Mesothelial cell of epicardium (in vitro differentiated cells): ENCODE measurements at regions not wholly inside any gene's neighbourhood (a gene's known extent, or its start where the extent isn't known, plus 50 kb on each side); places are given as distances from the start of the nearest gene placed in this dataset.

ENCODE experiments used
- DNase-seq, 2 experiments: peaks; one replicate each; pipeline ENCODE4 v3.0.0; 2021; ENCODE audit warnings: low spot score in 2 of 2; ENCODE audit not compliant: unreplicated experiment in 2 of 2
- H3K27ac Mint-ChIP-seq: 2 replicates; pipeline ENCODE4 v1.8.0; 2021; ENCODE audit warnings: mixed read lengths
- H3K27me3 Mint-ChIP-seq: 2 replicates; pipeline ENCODE4 v1.8.0; 2021; ENCODE audit warnings: low read depth, mixed read lengths
- H3K36me3 Mint-ChIP-seq: 2 replicates; pipeline ENCODE4 v1.8.0; 2021; ENCODE audit warnings: mixed read lengths
- H3K4me1 Mint-ChIP-seq: 2 replicates; pipeline ENCODE4 v1.8.0; 2021; ENCODE audit warnings: mixed read lengths
- H3K4me3 Mint-ChIP-seq: 2 replicates; pipeline ENCODE4 v1.8.0; 2021; ENCODE audit warnings: mild to moderate bottlenecking, moderate library complexity, mixed read lengths
- H3K9me3 Mint-ChIP-seq: 2 replicates; pipeline ENCODE4 v1.8.0; 2021; ENCODE audit warnings: mixed read lengths
- CTCF ChIP-seq: fragments of 200-600 bp; sonication (generic); IDR thresholded peaks from one replicate; pipeline ENCODE4 v1.5.0; 2021; ENCODE audit warnings: antibody characterized with exemption; ENCODE audit not compliant: unreplicated experiment

GRCh38 chr20:51987812-51988211 lies 185.5 kb upstream of the SALL4 start:
- H3K36me3 Mint-ChIP-seq, result no peaks in the 10 kb centered on the region
- H3K27me3 Mint-ChIP-seq, result no peaks in the 10 kb centered on the region
- H3K27ac Mint-ChIP-seq, result no peak overlapping the region
- DNase-seq, result no peak
- H3K4me1 Mint-ChIP-seq, result peaks cover 16% of the 10 kb centered on the region
- no peaks in the 10 kb centered on the region for H3K9me3 Mint-ChIP-seq
- no peak overlapping the region for H3K4me3 Mint-ChIP-seq
- TF ChIP-seq CTCF, result no peak

- Mint-ChIP-seq H3K4me3 (no peak overlapping the region), H3K4me1 (peaks cover 16% of the 10 kb centered on the region), H3K36me3 (no peaks in the 10 kb centered on the region), H3K27me3 (no peaks in the 10 kb centered on the region), H3K27ac (peak overlapping the region; percentile 87), H3K9me3 (no peaks in the 10 kb centered on the region)
- no peak for DNase-seq
- no peak for TF ChIP-seq CTCF
These were observed 182.7 kb upstream of the SALL4 start for GRCh38 chr20:51985013-51985415.

- no peak for TF ChIP-seq CTCF
- Mint-ChIP-seq H3K36me3 (peaks cover 5% of the 10 kb centered on the region), H3K4me3 (no peak overlapping the region), H3K27me3 (no peaks in the 10 kb centered on the region), H3K4me1 (peaks cover 13% of the 10 kb centered on the region), H3K27ac (no peak overlapping the region), H3K9me3 (peaks cover 12% of the 10 kb centered on the region)
- no peak for DNase-seq
These were observed 178.0 kb upstream of the SALL4 start for GRCh38 chr20:51980277-51980676.

- Mint-ChIP-seq H3K36me3 (peaks cover 5% of the 10 kb centered on the region), H3K9me3 (peaks cover 12% of the 10 kb centered on the region), H3K27me3 (no peaks in the 10 kb centered on the region), H3K27ac (no peak overlapping the region), H3K4me3 (no peak overlapping the region), H3K4me1 (peaks cover 4% of the 10 kb centered on the region)
- no peak for DNase-seq
- no peak for TF ChIP-seq CTCF
These were observed 176.9 kb upstream of the SALL4 start for GRCh38 chr20:51979226-51979625.

- Mint-ChIP-seq H3K4me3 (no peak overlapping the region), H3K4me1 (no peaks in the 10 kb centered on the region), H3K9me3 (peaks cover 12% of the 10 kb centered on the region), H3K36me3 (peaks cover 5% of the 10 kb centered on the region), H3K27me3 (no peaks in the 10 kb centered on the region), H3K27ac (no peak overlapping the region)
- TF ChIP-seq CTCF, result no peak
- DNase-seq, result no peak
These were observed 175.8 kb upstream of the SALL4 start for GRCh38 chr20:51978070-51978501.

GRCh38 chr20:51972056-51972455 lies 169.7 kb upstream of the SALL4 start:
- no peaks in the 10 kb centered on the region for H3K4me1 Mint-ChIP-seq
- H3K9me3 Mint-ChIP-seq, result peaks cover 5% of the 10 kb centered on the region
- no peaks in the 10 kb centered on the region for H3K36me3 Mint-ChIP-seq
- no peak overlapping the region for H3K4me3 Mint-ChIP-seq
- DNase-seq, result no peak
- no peak for TF ChIP-seq CTCF
- H3K27me3 Mint-ChIP-seq, result no peaks in the 10 kb centered on the region
- H3K27ac Mint-ChIP-seq, result no peak overlapping the region
